Panc1 (cell line): ENCODE measurements at regions not wholly inside any gene's neighbourhood (a gene's known extent, or its start where the extent isn't known, plus 50 kb on each side); places are given as distances from the start of the nearest gene placed in this dataset.

Source experiments
- CTCF ChIP-seq: fragments of 450-650 bp; IDR thresholded peaks from 2 replicates; pipeline ENCODE4 v1.5.1; 2017; ENCODE audit warnings: mild to moderate bottlenecking
- POLR2AphosphoS5 ChIP-seq: IDR thresholded peaks from 2 replicates; pipeline ENCODE4 v1.6.1; 2012; ENCODE audit warnings: mild to moderate bottlenecking, low read depth, low read length, moderate library complexity
- REST ChIP-seq, 2 experiments: IDR thresholded peaks; 2 replicates each; pipeline ENCODE4 v1.6.1; 2011 to 2012; ENCODE audit warnings: low read depth in 2 of 2, control low read depth in 1 of 2, low read length in 1 of 2, mild to moderate bottlenecking in 1 of 2, moderate library complexity in 1 of 2; ENCODE audit not compliant: insufficient read depth in 1 of 2
- SIN3A ChIP-seq: IDR thresholded peaks from 2 replicates; pipeline ENCODE4 v1.6.1; 2012; ENCODE audit warnings: low read depth, mild to moderate bottlenecking, low read length, moderate library complexity, borderline replicate concordance; ENCODE audit not compliant: insufficient read depth
- TCF7L2 ChIP-seq: IDR thresholded peaks from 2 replicates; pipeline ENCODE4 v1.6.1; 2011; ENCODE audit warnings: mild to moderate bottlenecking, low read depth, low read length, inconsistent platforms

GRCh38 chr10:60607372-60607771, 170.9 kb upstream of the CDK1 start:
- no peak for TF ChIP-seq CTCF
- no peak for TF ChIP-seq POLR2AphosphoS5
- no peak for TF ChIP-seq SIN3A
- TF ChIP-seq REST (IDR thresholded peaks at IDR 0.05; ENCODE audit: insufficient read depth in 1 of 2, low read depth in 2 of 2, low read length in 1 of 2): no peak
- TF ChIP-seq TCF7L2: no peak
